ENCODE measurements at regions not wholly inside any gene's neighbourhood (a gene's known extent, or its start where the extent isn't known, plus 50 kb on each side); places are given as distances from the start of the nearest gene placed in this dataset.

GRCh38 chr9:20291201-20291600 lies 331.1 kb downstream of the MLLT3 start:
- no peaks in the 10 kb centered on the region for H3K36me3 ChIP-seq
- no peaks in the 10 kb centered on the region for H3K27me3 ChIP-seq
- no peak overlapping the region for H3K4me3 ChIP-seq
- H3K9me3 ChIP-seq: no peaks in the 10 kb centered on the region
- no peak for DNase-seq
- TF ChIP-seq CTCF (IDR thresholded peaks at IDR 0.05): no peak
- no peak for ATAC-seq
- no peaks in the 10 kb centered on the region for H3K4me1 ChIP-seq
- intact Hi-C loops (cut with DNase I): no loop called here
- no peak overlapping the region for H3K27ac ChIP-seq

GRCh38 chr9:20290257-20290656 lies 332.0 kb downstream of the MLLT3 start:
- H3K27ac ChIP-seq: no peak overlapping the region

GRCh38 chr9:20289423-20290010 lies 332.8 kb downstream of the MLLT3 start:
- Histone ChIP-seq H3K9me3 (no peaks in the 10 kb centered on the region), H3K4me1 (no peaks in the 10 kb centered on the region), H3K4me3 (no peak overlapping the region), H3K36me3 (no peaks in the 10 kb centered on the region), H3K27me3 (no peaks in the 10 kb centered on the region), H3K27ac (no peak overlapping the region)
- intact Hi-C loops (cut with DNase I): no loop called here
- no peak for DNase-seq
- no peak for ATAC-seq
- no peak for TF ChIP-seq CTCF (IDR thresholded peaks at IDR 0.05)

More at GRCh38 chr9:20290257-20290656, 332.0 kb downstream of the MLLT3 start:
- Histone ChIP-seq H3K9me3 (no peaks in the 10 kb centered on the region), H3K27me3 (no peaks in the 10 kb centered on the region), H3K4me3 (no peak overlapping the region), H3K36me3 (no peaks in the 10 kb centered on the region), H3K4me1 (no peaks in the 10 kb centered on the region)
- no peak for ATAC-seq
- intact Hi-C loops (cut with DNase I): no loop called here
- no peak for TF ChIP-seq CTCF (IDR thresholded peaks at IDR 0.05)
- DNase-seq: no peak

- no peaks in the 10 kb centered on the region for H3K27me3 ChIP-seq
- no peaks in the 10 kb centered on the region for H3K9me3 ChIP-seq
- intact Hi-C loops (cut with DNase I): no loop called here
- no peak for DNase-seq
- ATAC-seq: no peak
- H3K4me1 ChIP-seq: no peaks in the 10 kb centered on the region
- TF ChIP-seq CTCF (IDR thresholded peaks at IDR 0.05): no peak
- H3K4me3 ChIP-seq: no peak overlapping the region
- H3K27ac ChIP-seq: no peak overlapping the region
- no peaks in the 10 kb centered on the region for H3K36me3 ChIP-seq
Observed at GRCh38 chr9:20286969-20287368, 335.3 kb downstream of the MLLT3 start.

- TF ChIP-seq CTCF (IDR thresholded peaks at IDR 0.05): no peak
- ATAC-seq (no peak), DNase-seq (no peak)
- intact Hi-C loops (cut with DNase I): no loop called here
- no peaks in the 10 kb centered on the region for H3K9me3 ChIP-seq
- no peak overlapping the region for H3K4me3 ChIP-seq
- no peak overlapping the region for H3K27ac ChIP-seq
- no peaks in the 10 kb centered on the region for H3K4me1 ChIP-seq
- no peaks in the 10 kb centered on the region for H3K36me3 ChIP-seq
- no peaks in the 10 kb centered on the region for H3K27me3 ChIP-seq
Observed at GRCh38 chr9:20286154-20286700, 336.1 kb downstream of the MLLT3 start.
